GM21825 (cell line): ENCODE measurements at regions not wholly inside any gene's neighbourhood (a gene's known extent, or its start where the extent isn't known, plus 50 kb on each side); places are given as distances from the start of the nearest gene placed in this dataset.

Source experiments
- ATAC-seq: cut with Tn5 transposase; IDR thresholded peaks from one replicate; pipeline ENCODE4 v1.9.1; 2021; ENCODE audit warnings: mild to moderate bottlenecking, moderate library complexity; ENCODE audit not compliant: unreplicated experiment

DNA sequence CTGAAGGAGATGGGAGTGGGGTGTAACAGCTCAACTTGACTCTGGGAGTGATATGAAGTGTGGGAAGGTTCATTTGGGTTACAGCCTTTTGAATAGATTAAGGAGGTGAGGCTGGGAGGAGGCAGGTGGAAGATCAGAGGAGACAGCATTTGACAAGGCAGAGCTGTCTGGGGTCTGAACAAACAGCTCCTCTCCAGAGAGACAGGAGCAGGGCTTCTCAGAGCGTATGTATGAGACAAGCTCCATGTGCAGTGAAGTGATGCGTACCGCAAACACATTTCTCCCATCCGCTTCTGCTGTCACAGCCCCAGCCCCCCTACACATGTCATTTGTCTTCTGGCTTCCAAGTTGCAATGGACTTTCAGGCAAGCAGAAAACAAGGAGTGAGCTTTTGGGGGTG, 137.1 kb upstream of the E2F8 start:
- ATAC-seq = no peak

GRCh38 chr11:19375440-19375839, 134.7 kb upstream of the E2F8 start:
- ATAC-seq = no peak

DNA sequence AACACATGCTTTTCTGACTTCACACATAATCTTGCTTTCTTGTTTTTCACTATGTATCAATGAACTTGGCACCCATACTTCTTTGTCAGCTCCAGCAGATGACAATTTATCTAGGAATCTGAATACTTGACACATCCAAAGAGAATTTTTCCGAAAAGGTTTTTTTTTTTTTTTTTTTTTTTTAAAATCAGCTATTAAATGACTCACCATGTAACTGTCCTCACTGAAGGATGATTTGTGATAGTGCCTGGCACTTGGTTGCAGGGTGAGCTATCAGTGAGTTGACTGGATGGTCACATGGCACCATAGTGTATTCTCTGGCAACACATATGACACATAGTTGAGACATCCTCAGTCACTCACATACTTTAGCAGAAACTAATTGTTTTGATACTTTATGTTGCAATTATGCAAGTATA, 133.4 kb upstream of the E2F8 start:
- ATAC-seq = no peak

GRCh38 chr11:19372381-19372780, 131.6 kb upstream of the E2F8 start:
- no peak for ATAC-seq

- ATAC-seq = no peak
Measured at GRCh38 chr11:19370100-19370861, 129.5 kb upstream of the E2F8 start.

- ATAC-seq = no peak
Measured at GRCh38 chr11:19368726-19369375, 128.1 kb upstream of the E2F8 start.

DNA sequence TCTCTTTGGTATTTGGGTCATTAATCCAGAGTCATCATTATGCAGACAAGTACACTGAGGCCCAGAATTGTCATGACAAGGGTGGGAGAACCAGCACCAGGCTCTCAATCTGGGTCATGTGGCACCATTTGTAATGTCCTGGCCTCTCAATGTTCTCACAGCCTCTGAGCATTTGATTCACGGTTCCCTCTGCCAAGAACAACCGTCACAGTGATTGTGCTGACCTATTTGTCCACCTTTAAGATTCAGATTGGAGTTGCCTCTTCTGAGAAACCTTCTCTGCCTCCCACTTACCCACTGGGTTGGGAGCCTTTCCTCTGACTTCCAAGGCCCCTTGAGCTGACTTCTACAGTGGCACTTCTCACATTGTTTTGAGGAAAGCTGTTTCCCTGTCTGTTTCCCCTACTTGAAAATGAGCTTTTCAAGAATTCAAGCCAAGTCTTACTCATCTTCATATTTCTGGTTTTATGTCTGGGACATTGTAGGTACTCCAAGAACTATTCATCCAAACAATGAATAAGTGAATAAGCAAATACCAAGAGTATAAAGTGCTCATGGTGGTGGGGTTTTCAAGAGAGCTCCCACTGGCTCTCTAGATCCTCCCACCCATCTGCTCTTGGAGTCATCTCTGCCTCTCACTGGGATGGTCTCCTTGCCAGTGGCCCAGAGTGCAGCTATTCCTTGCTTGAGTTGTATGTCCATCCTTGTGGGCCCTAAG, 126.4 kb upstream of the E2F8 start:
- no peak for ATAC-seq

GRCh38 chr11:19365743-19366410, 125.1 kb upstream of the E2F8 start:
- no peak for ATAC-seq

GRCh38 chr11:19359221-19360000, 118.7 kb upstream of the E2F8 start:
- no peak for ATAC-seq

GRCh38 chr11:19357943-19358342, 117.2 kb upstream of the E2F8 start:
- no peak for ATAC-seq

GRCh38 chr11:19355601-19356000, 114.9 kb upstream of the E2F8 start:
- ATAC-seq = no peak

GRCh38 chr11:19353287-19353850, 112.6 kb upstream of the E2F8 start:
- ATAC-seq = no peak

GRCh38 chr11:19352771-19353160, 112.0 kb upstream of the E2F8 start:
- ATAC-seq = no peak

DNA sequence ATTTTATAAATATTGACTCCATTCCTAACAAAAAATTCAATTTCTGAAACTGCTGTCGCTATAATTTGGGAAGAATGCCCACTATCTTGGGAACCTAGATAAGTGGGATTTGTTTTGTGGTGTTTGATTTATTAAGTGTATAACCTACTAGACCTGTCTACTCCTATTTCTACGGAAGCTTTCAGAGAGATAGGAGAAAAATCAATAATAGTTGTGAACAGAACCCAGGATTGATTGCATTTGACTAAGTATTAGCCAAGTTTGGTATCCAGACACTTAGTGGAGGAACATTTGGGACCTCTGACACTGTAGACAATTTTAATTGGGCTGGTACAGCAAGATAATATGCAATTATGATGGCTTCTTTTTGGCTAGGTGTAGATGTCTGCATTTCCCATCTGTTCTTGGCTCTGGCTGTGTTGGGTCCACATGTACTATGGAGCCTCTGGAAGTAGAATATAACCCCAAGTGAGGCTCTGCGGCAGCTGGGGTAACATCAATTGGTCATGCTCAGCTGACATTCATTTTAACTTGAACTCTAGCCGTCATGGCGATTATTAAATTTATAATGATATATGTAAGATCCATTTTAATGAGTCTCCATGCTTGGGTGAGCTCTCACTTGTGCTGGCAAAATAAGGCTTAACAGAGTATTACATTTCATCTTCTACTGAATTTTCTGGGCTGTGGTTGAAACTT, 111.5 kb upstream of the E2F8 start:
- ATAC-seq = no peak

- no peak for ATAC-seq
Measured at GRCh38 chr11:19351426-19351825, 110.7 kb upstream of the E2F8 start.

DNA sequence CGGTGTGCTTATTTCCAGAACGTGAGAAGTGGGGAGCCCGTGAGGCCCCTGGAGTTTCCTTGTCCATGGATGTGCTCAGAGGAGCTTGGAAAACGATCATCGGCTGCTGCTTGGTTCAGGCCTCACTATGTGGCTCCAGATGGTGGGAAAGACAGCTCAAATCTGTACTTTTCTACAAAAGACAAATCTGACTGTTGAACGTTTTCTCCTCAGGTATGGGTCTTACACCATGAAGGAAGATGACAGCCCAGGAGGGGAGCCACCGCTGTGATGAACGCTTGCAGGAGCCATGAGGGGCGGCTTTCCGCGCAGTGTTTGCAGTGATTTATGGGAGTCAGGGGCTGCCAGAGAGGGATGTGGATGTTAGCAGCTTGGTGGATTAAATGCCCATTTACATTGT, 109.4 kb upstream of the E2F8 start:
- no peak for ATAC-seq

- no peak for ATAC-seq
Measured at GRCh38 chr11:19349340-19350025, 108.7 kb upstream of the E2F8 start.

GRCh38 chr11:19347911-19348310, 107.2 kb upstream of the E2F8 start:
- ATAC-seq = no peak
